ENCODE measurements at regions not wholly inside any gene's neighbourhood (a gene's known extent, or its start where the extent isn't known, plus 50 kb on each side); places are given as distances from the start of the nearest gene placed in this dataset.
"Not testable (repeated sequence)": the region's sequence is repeated elsewhere in the genome, so short reads cannot be mapped to it uniquely, and the experiment has no call there.

GRCh38 chr1:85524281-85524886 lies 56.2 kb upstream of the CCN1 start:
- TF ChIP-seq CTCF (conservative IDR thresholded peaks at IDR 0.05; ENCODE audit: low read depth in 2 of 2); EZH2 (IDR thresholded peaks at IDR 0.05; ENCODE audit: low read depth, unreplicated experiment); ETS1 (IDR thresholded peaks at IDR 0.05); POLR2AphosphoS5 (IDR thresholded peaks at IDR 0.05; ENCODE audit: low read depth); EZH2phosphoT487 (IDR thresholded peaks at IDR 0.05; ENCODE audit: unreplicated experiment); CREB1 (CRISPR knock-in tag; IDR thresholded peaks at IDR 0.05; ENCODE audit: low read depth); REST (IDR thresholded peaks at IDR 0.05; ENCODE audit: unreplicated experiment); ZNF114 (CRISPR knock-in tag; IDR thresholded peaks at IDR 0.05); STAT1 (IDR thresholded peaks at IDR 0.05; ENCODE audit: unreplicated experiment): not testable (repeated sequence)
